CD4-positive, alpha-beta T cell treated with Interleukin-21 for 1 hour (primary cell): ENCODE measurements at regions not wholly inside any gene's neighbourhood (a gene's known extent, or its start where the extent isn't known, plus 50 kb on each side); places are given as distances from the start of the nearest gene placed in this dataset.
"Not testable (repeated sequence)": the region's sequence is repeated elsewhere in the genome, so short reads cannot be mapped to it uniquely, and the experiment has no call there.

Experiments used
- DNase-seq: peaks from one replicate; pipeline ENCODE4 v3.0.0-alpha.2; 2020

DNA sequence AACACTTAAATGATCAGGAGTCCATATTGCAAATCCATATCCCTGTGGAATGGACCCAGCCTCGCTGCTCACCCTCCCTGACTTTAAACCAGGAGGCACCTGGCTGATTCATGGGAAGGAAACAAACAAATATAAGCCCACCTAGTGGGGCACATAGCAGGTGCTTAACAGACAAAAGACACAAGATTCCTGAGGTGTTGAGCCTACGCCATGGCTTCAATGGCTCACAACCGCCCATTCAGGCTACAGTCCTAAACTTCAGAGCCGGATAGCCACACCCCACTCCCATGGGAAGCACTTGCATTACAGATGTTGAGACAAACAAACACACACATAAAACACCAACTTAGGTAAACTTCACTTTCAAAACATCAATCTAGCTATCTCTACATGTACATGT lies 359.9 kb downstream of the ICE1 start:
- DNase-seq, result no peak

DNA sequence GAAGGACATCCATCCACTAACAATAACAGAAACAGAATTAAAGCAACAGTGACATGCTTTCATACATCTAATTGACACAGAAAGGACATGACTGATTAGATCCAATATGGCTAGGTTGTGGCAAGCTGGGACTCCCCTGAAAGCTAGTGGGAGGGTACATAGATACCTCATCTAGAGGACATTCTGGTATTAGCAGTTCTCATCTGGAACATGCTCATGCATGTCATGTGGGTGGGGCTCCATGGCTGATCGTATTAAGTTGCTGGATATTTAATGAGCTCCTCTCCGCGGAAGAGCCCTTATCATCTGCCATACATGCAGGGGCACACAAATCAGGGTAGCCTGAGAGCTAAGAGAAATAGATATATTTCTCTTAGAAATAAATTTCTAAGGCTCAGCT lies 358.9 kb downstream of the ICE1 start:
- DNase-seq, result no peak

DNA sequence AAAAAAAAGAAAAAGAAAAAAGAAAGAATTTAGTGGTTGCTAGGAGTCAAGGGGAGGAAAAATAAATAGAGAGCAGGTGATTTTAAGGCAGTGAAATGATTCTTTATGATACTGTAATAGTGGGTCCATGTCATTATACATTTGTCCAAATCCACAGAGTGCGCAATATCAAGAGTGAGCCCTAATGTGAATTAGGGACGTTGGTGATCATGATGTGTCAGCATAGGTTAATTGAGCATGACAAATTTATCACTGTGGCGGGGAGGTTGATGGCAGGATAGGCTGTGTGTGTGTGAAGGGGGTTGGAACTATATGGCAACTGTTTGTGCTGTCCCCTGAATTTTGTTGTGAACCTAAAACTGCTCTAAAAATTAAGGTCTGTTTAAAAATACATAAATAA lies 357.8 kb downstream of the ICE1 start:
- no peak for DNase-seq

DNA sequence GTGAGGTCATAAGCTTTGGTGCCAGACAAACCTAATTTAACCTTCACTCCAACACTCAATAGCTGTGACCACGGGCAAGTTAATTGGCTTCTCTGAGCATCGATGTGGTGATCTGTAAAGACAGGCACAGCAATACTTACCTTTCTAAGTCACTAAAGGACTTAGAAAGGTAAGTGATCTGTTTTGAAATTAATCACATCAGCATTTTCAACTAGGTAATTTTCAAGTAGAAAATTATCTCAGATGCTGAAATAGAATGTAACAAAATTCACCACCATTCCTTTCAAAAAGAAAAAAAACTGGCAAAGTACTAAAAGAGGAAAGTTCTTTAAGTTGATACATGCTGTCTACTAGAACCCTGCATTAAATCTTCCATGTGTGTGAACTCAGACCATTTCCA lies 354.5 kb downstream of the ICE1 start:
- DNase-seq, result no peak

DNA sequence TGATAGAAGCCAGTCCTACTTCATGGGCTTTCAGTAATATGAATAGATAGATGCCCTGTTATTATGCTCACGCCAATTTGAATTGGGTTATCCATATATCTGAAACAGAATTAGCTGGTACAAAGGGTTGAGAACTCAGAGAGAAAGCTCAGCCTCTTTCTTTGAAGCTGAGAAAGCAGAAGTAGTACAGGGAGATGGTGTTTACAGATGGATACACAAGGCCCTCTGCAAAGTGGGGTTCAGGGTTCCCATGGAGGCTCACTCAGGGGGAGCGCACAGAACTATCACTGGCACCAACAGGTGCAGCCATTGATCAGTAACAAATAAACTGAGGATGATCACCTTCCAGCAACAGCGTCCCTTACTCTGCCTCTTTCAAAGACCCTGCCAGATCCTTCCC lies 349.7 kb downstream of the ICE1 start:
- no peak for DNase-seq

DNA sequence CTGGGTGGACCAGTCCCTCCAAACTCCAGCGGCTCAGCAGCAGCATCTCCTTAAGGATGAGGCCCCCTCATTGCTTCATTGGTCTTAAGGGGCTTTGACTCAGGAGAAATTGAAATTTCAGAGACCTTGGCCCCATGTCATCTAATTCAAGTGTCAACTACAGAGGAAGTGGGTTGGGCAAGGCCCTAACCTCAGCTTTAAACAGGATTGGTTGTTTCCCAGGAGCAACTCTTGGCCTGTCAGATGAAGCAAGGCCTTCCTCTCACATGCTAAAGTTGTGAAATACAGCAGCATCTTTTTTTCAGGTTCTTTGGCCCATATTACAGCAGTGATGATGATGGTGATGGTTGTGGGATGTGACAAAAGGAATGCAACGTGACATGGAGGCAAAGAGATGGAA lies 348.3 kb downstream of the ICE1 start:
- DNase-seq, result no peak

DNA sequence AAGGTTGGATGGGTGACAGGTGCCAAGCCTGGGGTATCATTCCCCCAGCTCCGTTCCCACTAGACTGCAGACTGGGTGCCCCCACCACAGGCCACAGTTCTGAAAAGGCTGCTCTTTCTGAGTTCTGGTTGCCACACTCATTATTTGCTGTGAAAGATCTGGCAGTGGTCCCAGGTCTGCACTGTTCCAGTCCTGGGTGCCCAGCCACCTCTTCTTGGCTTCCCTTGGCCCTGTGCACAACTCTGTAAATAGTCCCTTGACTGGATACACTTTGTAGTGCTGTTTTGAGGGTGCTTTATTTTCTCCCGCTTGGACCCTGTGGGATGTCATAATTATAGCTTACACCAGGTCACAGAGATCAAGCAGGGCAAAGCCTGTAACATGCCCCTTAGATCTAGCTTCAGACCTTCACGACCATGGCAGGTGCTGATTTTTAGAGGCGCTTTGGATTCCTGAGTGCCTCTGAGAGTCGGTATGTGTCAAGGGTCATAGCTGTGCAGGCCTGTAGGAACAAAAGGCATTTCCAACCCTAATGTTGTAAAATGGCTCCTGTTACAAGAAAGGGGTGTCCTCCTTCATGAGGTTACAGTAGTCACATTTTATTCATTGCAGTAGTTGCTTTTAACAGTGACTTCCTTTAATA lies 344.9 kb downstream of the ICE1 start:
- DNase-seq, result no peak

DNA sequence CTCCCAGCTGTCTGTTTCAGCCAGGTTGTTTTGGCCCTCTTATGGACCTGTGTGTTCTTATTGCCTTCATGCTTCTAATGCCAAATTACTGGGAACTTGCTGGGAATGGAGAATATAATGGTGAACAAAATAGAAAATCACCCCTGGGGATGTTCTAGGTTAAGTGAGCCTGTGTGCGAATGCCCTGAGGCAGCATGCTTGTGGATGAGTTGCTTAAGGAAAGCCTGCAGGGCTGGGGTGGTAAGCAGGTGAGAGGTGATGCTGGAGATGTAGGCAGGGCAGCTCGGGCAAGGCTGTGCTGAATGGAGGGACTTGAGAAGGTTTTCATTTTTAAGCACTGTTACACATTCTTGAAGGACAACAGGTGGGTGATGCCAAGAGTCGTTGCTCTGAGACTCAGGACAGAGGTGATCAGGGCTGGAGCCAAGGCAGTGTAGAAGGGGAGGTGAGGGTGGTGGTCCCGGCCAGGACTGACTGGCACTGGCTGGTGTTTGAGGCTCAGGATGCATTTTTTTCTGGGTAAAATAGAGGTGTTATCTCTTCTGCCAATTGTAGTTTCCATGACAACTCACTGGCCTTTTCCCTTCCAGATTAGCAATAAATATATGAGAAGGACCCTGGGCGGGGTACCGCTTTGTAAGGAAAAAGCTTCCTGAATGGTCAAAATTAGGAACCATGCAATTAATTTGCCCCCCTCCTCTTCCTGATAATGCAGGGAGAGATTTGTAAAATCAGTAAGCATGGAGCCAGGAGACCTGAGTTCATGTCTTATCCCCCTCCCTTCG lies 342.8 kb downstream of the ICE1 start:
- no peak for DNase-seq

DNA sequence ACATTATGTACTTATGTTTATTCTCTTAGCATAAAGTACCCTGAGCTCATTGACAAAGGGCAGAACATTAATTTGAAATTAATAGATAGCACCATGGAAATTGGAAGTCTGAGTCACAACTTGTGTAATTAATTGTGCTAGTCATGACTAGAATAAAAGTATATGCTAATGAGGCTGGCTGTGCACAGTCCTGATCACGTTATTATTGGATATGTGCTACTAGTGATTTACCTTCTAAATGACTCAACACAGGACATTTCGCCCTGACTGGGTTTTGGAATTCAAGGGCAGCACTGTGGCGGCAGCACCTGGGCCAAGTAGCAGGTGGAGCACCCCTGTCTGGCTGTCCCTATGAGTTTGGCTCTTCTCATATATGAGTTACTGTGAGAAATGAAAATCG lies 341.8 kb downstream of the ICE1 start:
- DNase-seq, result no peak

DNA sequence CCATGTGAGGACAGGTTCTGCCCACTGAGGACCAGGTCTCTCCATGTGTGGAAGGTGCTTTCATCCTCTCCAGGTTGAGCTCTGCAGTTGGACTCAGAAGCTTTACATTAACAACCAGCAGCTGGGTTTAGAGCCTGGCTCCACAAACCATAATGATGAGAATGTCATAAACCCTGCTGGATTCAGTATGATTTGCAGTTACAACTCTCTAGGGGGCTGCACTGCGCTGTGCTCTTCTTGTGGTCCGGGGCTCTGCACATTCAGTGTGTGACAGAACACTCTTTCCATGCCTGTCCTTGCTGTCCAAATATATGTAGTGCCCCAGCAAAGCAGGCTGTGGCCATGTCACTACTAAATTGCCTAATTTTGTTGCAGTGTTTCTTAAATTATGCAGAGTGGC lies 334.3 kb downstream of the ICE1 start:
- DNase-seq, result no peak

DNA sequence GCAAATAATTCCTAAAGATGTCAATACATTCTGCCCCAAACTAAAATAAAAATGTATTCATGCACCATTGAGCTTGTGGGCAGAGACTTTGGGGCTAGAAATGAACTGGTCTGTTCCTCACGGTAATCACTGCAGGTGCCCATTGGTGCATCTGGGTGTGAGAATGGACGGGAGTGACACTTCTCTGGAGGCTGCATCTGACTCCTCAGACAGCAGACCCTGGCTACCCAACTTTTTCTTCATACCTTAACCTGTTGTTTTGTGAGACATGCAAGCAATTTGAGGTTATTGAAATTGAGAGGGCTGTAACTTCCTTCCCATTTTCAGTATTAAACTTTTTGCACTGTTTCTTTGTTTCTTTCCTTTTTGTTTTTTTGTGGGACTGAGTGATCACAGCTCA lies 333.4 kb downstream of the ICE1 start:
- DNase-seq, result no peak

DNA sequence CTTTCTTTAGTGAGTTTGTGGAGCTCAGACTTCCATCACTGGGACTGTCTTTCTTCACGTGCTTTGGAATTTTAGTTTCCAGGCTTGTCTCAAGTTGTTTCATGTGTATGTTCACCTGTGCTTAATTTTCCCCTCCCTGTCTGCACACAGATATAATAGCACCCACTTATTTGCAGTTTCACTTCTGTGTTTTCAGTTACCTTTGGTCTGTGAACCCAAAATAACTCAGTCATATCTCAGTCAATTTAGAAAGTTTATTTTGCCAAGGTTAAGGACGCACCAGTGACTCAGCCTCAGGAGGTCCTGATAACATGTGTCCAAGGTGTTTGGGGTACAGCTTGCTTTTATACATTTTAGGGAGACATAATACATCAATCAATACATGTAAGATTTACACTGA lies 330.4 kb downstream of the ICE1 start:
- DNase-seq, result no peak

DNA sequence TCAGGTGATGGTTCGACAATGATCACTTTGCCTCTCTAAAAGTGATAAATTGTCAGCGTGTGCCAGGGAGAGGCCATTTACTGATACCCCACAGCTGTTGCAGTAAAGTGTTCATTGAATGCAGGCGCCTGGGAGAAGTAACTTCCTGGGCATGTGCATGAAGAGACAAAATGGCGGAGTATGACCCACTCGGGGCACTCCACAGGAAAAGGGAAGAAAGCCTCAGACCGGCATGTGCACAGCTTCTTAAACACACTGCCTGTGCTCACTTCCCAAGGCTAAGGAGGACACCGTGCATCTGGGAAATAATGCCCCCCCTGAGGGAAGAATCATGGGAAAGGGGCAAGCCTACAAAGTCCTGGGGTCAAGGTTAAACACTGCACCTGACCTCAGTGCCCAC lies 329.5 kb downstream of the ICE1 start:
- DNase-seq, result no peak

DNA sequence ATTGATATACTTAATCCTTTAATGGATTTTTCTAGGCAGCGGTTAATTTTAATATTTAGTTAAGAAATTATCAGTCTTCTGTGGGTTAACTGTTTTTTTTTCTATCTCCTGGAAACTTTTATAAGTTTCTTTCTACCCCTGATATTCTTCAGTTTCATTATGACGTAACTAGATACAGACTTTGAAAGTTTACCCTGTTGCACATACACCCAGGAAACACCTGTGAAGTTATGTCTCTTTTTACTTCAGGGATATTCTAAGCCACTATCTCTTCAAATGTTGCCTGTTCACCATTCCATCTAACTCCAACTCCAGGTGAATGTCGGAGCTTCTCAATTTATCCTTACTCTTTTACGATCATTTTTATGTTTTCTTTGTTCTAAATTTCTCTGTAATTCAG lies 329.0 kb downstream of the ICE1 start:
- no peak for DNase-seq

DNA sequence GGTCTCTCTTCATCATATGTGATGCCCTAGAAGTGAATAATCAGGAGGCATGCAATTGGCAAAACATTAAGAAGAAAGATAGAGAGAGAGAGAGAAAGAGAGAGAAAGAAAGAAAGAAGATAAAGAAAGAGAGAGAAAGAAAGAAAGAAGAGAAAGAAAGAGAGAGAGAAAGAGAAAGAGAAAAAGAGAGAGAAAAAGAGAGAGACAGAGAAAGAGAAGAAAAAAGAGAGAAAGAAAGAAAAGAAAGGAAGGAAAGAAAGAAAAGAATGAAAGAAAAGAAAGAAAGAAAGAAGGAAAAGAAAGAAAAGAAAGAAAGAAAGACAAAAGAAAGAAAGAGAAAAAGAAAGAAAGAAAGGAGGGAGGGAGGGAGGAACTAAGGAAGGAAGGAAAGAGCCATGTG lies 318.9 kb downstream of the ICE1 start:
- no peak for DNase-seq

DNA sequence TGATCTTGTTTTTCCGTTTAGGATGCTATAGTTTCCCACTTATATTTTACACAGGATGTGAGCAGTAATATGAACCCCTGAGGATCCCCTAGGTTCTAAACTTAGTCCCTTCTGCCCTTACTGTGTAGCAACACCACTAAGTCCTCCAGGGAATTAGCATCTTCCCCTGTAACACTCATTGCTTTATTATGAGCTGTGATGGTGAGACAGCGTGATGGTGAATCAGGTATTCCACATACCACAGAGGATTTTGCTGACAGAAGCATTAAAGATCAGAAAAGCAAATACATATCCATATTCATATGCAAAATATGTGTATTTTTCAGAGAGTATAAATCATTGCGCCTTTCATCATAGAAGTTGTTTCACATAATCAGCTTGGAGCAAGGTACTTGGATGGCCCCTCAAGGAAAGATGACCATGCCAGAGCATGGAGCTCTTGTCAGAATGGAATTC lies 317.0 kb downstream of the ICE1 start:
- no peak for DNase-seq

DNA sequence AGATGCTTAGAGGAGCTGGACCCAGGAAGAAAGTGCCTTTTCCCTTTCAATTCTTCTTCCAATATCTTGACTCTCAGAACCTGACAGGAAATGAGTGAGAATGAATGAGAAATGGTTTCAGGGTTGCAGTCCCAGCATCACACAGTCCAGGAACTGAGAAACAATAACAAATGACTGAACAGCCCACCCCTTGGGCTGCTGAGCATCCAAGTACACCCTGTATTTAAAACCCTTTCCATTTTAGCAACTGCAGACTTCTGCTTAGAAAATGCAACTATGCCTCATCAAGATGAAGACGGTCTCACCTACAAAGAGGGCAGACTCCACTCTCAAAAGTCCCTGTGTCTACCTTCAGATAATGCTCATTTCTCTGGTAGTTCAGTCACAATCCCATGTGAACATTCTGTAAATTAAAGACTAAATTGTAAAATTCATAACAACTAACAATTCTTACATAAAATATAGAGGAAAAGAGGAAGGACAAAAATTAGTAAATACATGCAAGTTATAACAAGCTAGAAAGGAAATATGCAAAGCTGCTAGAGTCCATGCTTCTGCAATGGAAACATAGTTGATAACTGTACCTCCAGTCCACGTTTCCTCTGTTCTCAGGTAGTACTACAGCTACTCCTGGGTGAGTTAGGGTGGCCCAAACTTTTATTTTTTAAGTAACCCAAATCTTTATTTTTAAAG lies 316.5 kb downstream of the ICE1 start:
- DNase-seq, result no peak

DNA sequence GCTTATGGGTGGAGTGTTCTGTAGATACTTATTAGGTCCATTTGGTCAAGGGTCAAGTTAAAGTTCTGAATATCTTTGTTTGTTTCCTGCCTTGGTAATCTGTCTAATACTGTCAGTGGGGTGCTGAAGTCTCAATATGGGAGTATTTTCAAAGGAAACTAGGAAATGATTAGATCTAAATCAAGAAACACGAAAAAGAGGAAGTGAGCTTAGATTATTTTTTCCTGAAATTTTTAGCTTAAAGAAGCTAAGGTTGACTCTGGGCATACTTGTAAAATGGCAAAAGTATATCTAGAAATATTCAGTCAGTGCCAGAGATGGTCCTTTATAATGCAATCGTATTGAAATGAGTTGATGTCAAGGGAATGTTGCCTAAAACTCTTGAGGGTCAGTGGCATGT lies 313.5 kb downstream of the ICE1 start:
- no peak for DNase-seq

DNA sequence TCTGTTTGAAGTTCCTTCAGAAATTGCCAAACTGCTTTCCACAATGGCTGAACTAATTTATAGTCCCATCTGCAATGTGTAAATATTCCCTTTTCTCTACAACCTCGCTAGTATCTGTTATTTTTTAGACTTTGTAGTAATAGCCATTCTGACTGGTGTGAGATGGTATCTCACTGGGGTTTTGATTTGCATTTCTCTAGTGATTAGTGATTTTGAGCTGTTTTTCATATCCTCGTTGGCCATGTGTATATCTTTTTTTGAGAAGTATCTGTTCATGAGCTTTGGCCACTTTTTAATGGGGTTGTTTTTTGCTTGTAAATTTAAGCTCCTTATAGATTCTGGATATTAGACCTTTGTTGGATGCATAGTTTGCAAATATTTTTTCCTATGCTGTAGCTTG lies 310.6 kb downstream of the ICE1 start:
- DNase-seq, result not testable (repeated sequence)

DNA sequence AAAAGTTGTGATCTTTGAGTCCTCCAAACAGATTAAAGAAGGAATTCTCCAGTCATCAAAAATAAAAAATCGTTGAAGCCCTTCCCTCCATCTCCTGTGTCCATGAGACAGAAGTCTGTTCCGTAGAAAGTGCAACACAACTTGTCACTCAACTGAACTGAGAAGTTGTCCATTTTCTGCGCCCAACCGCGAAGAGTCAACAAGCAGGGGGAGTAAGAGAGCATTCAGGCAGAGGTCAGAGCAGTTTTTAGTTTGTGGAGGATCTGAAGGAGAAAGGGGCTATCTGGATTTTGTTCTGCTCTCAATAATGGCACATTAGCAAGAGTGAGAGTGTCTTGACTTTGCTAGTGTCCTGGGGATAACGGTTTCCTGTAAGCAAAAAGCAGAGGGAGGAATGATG lies 303.9 kb downstream of the ICE1 start:
- no peak for DNase-seq

DNA sequence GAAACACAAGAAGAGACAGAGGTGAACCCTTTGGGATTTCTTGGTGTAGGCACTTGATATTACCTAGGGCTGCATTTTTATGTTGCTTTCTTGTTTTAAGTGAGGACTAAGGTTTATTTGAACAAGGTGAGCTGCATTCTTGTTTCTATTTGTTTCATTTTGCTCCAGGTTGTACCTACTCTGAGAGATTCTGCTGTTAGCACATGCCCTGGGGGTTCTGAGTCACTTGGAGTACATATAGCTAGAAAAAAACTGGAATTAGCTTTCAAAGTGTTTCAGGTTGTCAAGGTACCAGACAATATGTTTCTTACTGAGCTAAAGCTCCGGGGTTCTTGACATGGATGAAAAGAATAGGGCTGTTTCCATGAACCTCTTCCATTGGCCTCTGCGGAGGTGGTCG lies 299.4 kb downstream of the ICE1 start:
- no peak for DNase-seq

DNA sequence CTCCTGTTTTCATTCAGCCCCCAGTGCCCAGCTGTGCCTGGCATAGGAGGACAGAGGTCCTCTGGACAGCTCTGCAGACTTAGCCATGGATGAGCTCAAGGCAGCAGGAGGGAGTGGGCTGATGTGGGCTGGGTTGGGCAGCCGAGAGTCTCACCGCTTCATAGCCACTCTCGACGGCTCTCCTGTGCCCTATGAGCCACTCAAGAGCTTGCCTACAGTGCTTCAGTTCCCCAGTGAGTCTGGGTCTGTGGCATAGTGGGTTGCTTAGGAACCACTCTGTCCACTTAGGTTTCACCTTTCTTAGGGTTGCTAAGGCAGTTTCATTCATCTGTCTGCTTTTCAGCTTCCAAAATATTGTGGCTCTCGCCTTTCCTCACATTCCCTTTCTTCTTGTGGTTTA lies 296.8 kb downstream of the ICE1 start:
- no peak for DNase-seq

DNA sequence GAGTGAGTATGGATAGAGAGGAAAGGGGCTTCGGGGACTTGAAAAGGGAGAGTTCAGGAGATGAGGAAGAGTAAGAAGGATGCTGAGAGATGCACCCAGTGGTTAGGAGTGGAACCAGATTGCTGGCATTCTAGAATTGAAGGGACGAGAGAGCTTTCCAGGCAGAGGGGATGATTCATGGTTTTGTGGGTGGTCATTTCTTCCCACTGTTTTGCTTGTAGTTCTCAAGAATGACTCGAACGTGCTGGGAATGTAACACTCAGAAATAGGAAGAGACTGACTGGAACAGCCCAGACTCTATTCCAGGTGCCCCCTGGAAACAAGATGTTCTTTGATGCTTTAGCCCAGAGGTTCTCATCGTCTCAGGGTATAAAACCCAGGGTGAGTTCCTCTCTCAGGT lies 294.2 kb downstream of the ICE1 start:
- DNase-seq, result no peak

DNA sequence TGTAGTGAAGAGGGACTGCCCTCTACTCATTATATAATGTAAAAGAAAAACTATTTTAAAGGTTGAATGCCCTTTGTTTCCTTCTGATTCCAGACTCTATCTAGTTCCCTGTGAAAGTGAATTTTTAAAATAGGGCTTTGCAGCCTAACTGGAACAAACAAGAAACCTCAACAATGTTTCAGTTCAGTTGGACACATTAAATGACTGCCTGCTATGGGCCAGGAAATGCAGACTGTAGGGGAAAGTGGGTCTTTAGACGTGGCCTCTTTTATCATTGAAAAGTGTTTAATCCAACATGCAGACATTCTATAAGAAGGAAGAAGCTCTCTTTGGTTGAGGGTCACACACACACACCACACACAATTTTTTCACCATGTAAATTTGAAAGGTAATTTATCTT lies 289.1 kb downstream of the ICE1 start:
- DNase-seq, result no peak
